Fibroblast of lung (primary cell): ENCODE measurements at regions not wholly inside any gene's neighbourhood (a gene's known extent, or its start where the extent isn't known, plus 50 kb on each side); places are given as distances from the start of the nearest gene placed in this dataset.

ENCODE experiments used
- DNase-seq, 2 donors: peaks; one replicate each; pipeline versions ENCODE4 v3.0.0 to v3.0.0-alpha.2; 2010; ENCODE audit warnings: low read depth in 2 of 2
- H2AFZ ChIP-seq: 2 replicates; pipeline ENCODE4 v1.5.1; 2012; ENCODE audit warnings: low read length, control low read depth, inconsistent platforms
- H3K27ac ChIP-seq: 2 replicates; pipeline ENCODE4 v1.5.1; 2011; ENCODE audit warnings: low read length, control low read depth; ENCODE audit not compliant: insufficient read depth
- H3K27me3 ChIP-seq: 2 replicates; pipeline ENCODE4 v1.5.1; 2011; ENCODE audit warnings: mild to moderate bottlenecking, low read length; ENCODE audit not compliant: control insufficient read depth, insufficient read depth
- H3K36me3 ChIP-seq: 2 replicates; pipeline ENCODE4 v1.5.1; 2011; ENCODE audit warnings: low read length; ENCODE audit not compliant: control insufficient read depth, insufficient read depth
- H3K4me1 ChIP-seq: 2 replicates; pipeline ENCODE4 v1.5.1; 2011; ENCODE audit warnings: low read length; ENCODE audit not compliant: control insufficient read depth, insufficient read depth; ENCODE audit errors: extremely low read depth
- H3K4me2 ChIP-seq: 2 replicates; pipeline ENCODE4 v1.5.1; 2011; ENCODE audit warnings: low read length, control low read depth; ENCODE audit not compliant: insufficient read depth; ENCODE audit errors: extremely low read depth
- H3K4me3 ChIP-seq, 4 experiments: fragments of 200-600 bp in 1 of 4; sonication (generic) in 1 of 4; replicated peaks in 1 of 4; 2 replicates each; pipeline ENCODE4 v1.5.1; 2011 to 2016; ENCODE audit warnings: low read length in 4 of 4, low read depth in 3 of 4, mild to moderate bottlenecking in 3 of 4, control low read depth in 2 of 4, inconsistent platforms in 1 of 4, mixed read lengths in 1 of 4; ENCODE audit not compliant: insufficient read depth in 1 of 4; ENCODE audit errors: control extremely low read depth in 1 of 4
- H3K79me2 ChIP-seq: 2 replicates; pipeline ENCODE4 v1.5.1; 2012; ENCODE audit warnings: mild to moderate bottlenecking, low read length, inconsistent platforms; ENCODE audit not compliant: control insufficient read depth, insufficient read depth
- H3K9ac ChIP-seq: 2 replicates; pipeline ENCODE4 v1.5.1; 2011; ENCODE audit warnings: mild to moderate bottlenecking, low read length, control low read depth; ENCODE audit not compliant: insufficient read depth
- H3K9me3 ChIP-seq: 2 replicates; pipeline ENCODE4 v1.5.1; 2012; ENCODE audit warnings: low read depth, low read length; ENCODE audit not compliant: control insufficient read depth, insufficient read depth
- H4K20me1 ChIP-seq: 2 replicates; pipeline ENCODE4 v1.5.1; 2011; ENCODE audit warnings: low read length; ENCODE audit not compliant: control insufficient read depth, insufficient read depth; ENCODE audit errors: extremely low read depth
- CTCF ChIP-seq, 2 donors: IDR thresholded peaks in 1 of 2; conservative IDR thresholded peaks in 1 of 2; 1 replicate in 1 of 2; 2 replicates in 1 of 2; pipeline ENCODE4 v1.5.1; 2011 to 2012; ENCODE audit warnings: low read length in 2 of 2, control low read depth in 1 of 2, inconsistent platforms in 1 of 2, low read depth in 1 of 2, mild to moderate bottlenecking in 1 of 2
- EZH2 ChIP-seq: IDR thresholded peaks from 2 replicates; pipeline ENCODE4 v1.5.1; 2012; ENCODE audit warnings: low read length, control low read depth, mild to moderate bottlenecking; ENCODE audit errors: missing control alignments

GRCh38 chr22:48891688-48892577, 935.7 kb downstream of the BRD1 start:
- H4K20me1 ChIP-seq, result no peaks in the 10 kb centered on the region
- no peaks in the 10 kb centered on the region for H3K79me2 ChIP-seq
- no peak overlapping the region for H3K9ac ChIP-seq
- H3K4me1 ChIP-seq, result no peaks in the 10 kb centered on the region
- no peak for TF ChIP-seq EZH2
- no peak for TF ChIP-seq CTCF (conservative IDR thresholded peaks at IDR 0.05 in 1 of 2, IDR thresholded peaks at IDR 0.05 in 1 of 2; ENCODE audit: low read depth in 1 of 2, low read length in 2 of 2)
- no peaks in the 10 kb centered on the region for H3K27me3 ChIP-seq
- no peaks in the 10 kb centered on the region for H3K9me3 ChIP-seq
- no peak overlapping the region for H3K4me3 ChIP-seq
- H2AFZ ChIP-seq, result no peak overlapping the region
- no peak overlapping the region for H3K4me2 ChIP-seq
- DNase-seq, result no peak
- no peaks in the 10 kb centered on the region for H3K36me3 ChIP-seq
- no peak overlapping the region for H3K27ac ChIP-seq

- Histone ChIP-seq H3K4me3 (no peak overlapping the region), H4K20me1 (no peaks in the 10 kb centered on the region), H3K27ac (no peak overlapping the region), H3K79me2 (no peaks in the 10 kb centered on the region), H3K9ac (no peak overlapping the region), H3K36me3 (no peaks in the 10 kb centered on the region), H3K4me2 (no peak overlapping the region), H2AFZ (no peak overlapping the region), H3K9me3 (no peaks in the 10 kb centered on the region), H3K4me1 (no peaks in the 10 kb centered on the region), H3K27me3 (no peaks in the 10 kb centered on the region)
- no peak for TF ChIP-seq EZH2
- TF ChIP-seq CTCF (conservative IDR thresholded peaks at IDR 0.05 in 1 of 2, IDR thresholded peaks at IDR 0.05 in 1 of 2; ENCODE audit: low read depth in 1 of 2, low read length in 2 of 2), result no peak
- DNase-seq, result no peak
Measured at GRCh38 chr22:48890693-48891554, 936.7 kb downstream of the BRD1 start.
